ENCODE measurements at regions not wholly inside any gene's neighbourhood (a gene's known extent, or its start where the extent isn't known, plus 50 kb on each side); places are given as distances from the start of the nearest gene placed in this dataset.
"Not testable (repeated sequence)": the region's sequence is repeated elsewhere in the genome, so short reads cannot be mapped to it uniquely, and the experiment has no call there.

GRCh38 chr6:19892260-19892659, 55.1 kb downstream of the ID4 start:
- H3K4me1 ChIP-seq: no peaks in the 10 kb centered on the region
- TF ChIP-seq POLR2AphosphoS5 (IDR thresholded peaks at IDR 0.05) (peak in 1 of 2 donors; percentile 17), POLR2A (IDR thresholded peaks at IDR 0.05; ENCODE audit: low read depth) (no peak)
- WGBS: 69% methylated on average over 9 of the region's 9 CpGs
- H3K4me3 ChIP-seq: no peak overlapping the region
- intact Hi-C loops (cut with DNase I): no loop called here
- no peak for DNase-seq (ENCODE audit: extremely low spot score)
- no peaks in the 10 kb centered on the region for H3K27me3 ChIP-seq
- no peaks in the 10 kb centered on the region for H3K9me3 ChIP-seq
- H3K27ac ChIP-seq (replicated peaks in 1 of 4): no peak overlapping the region
- no peaks in the 10 kb centered on the region for H3K36me3 ChIP-seq

GRCh38 chr6:19895866-19896692, 58.9 kb downstream of the ID4 start:
- 89% methylated on average over 9 of the region's 9 CpGs for WGBS
- Histone ChIP-seq H3K27ac (replicated peaks in 1 of 4) (no peak overlapping the region), H3K4me1 (no peaks in the 10 kb centered on the region), H3K27me3 (no peaks in the 10 kb centered on the region), H3K9me3 (no peaks in the 10 kb centered on the region), H3K4me3 (no peak overlapping the region), H3K36me3 (no peaks in the 10 kb centered on the region)
- intact Hi-C loops (cut with DNase I): no loop called here
- TF ChIP-seq POLR2A (IDR thresholded peaks at IDR 0.05; ENCODE audit: low read depth) (no peak), EP300 (IDR thresholded peaks at IDR 0.05) (no peak), POLR2AphosphoS5 (IDR thresholded peaks at IDR 0.05) (no peak)
- TF ChIP-seq, protein P1, sequence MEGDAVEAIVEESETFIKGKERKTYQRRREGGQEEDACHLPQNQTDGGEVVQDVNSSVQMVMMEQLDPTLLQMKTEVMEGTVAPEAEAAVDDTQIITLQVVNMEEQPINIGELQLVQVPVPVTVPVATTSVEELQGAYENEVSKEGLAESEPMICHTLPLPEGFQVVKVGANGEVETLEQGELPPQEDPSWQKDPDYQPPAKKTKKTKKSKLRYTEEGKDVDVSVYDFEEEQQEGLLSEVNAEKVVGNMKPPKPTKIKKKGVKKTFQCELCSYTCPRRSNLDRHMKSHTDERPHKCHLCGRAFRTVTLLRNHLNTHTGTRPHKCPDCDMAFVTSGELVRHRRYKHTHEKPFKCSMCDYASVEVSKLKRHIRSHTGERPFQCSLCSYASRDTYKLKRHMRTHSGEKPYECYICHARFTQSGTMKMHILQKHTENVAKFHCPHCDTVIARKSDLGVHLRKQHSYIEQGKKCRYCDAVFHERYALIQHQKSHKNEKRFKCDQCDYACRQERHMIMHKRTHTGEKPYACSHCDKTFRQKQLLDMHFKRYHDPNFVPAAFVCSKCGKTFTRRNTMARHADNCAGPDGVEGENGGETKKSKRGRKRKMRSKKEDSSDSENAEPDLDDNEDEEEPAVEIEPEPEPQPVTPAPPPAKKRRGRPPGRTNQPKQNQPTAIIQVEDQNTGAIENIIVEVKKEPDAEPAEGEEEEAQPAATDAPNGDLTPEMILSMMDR (IDR thresholded peaks at IDR 0.05): no peak
- DNase-seq (ENCODE audit: extremely low spot score): no peak

GRCh38 chr6:19896693-19897010, 59.5 kb downstream of the ID4 start:
- no peak overlapping the region for H3K27ac ChIP-seq (replicated peaks in 1 of 4)
- no peaks in the 10 kb centered on the region for H3K9me3 ChIP-seq
- TF ChIP-seq, protein P1 (IDR thresholded peaks at IDR 0.05): no peak
- TF ChIP-seq POLR2AphosphoS5 (IDR thresholded peaks at IDR 0.05) (no peak), POLR2A (IDR thresholded peaks at IDR 0.05; ENCODE audit: low read depth) (no peak), EP300 (IDR thresholded peaks at IDR 0.05) (no peak)
- no peaks in the 10 kb centered on the region for H3K36me3 ChIP-seq
- H3K27me3 ChIP-seq: no peaks in the 10 kb centered on the region
- no peak for DNase-seq (ENCODE audit: extremely low spot score)
- no peaks in the 10 kb centered on the region for H3K4me1 ChIP-seq
- WGBS: 78% methylated on average over 2 of the region's 2 CpGs
- intact Hi-C loops (cut with DNase I): no loop called here
- H3K4me3 ChIP-seq: no peak overlapping the region

DNA sequence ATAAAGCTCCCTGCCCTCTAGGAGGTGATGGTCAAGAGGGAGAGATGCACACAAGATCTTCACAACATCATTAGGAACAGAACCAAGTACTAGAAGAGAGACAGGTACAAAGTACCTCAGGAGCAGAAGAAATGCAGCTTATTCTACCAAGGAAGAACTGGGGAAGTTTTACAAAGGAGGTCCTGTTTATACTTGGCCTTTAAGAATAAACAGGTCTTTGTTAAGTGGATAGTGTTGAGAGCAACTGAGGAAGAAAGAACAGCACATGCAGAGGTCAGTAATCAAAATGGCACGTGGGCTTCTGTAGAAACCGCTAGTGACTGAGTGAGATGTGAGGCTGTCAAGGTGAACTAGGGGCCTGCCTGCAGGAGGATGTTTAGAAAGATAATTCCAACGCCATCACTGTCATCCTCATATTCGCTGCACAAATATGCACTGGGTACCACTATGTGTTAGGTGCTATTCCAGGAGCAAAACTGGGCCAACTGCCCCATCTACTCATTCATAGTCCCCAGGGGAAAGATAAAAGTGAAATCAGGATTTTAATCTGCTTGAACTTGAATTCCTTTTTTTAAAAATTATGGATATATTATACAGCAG, 61.1 kb downstream of the ID4 start:
- H3K27me3 ChIP-seq: no peaks in the 10 kb centered on the region
- H3K36me3 ChIP-seq: no peaks in the 10 kb centered on the region
- whole genome bisulfite sequencing: 56% methylated on average over 4 of the region's 4 CpGs
- intact Hi-C loops (cut with DNase I): no loop called here
- TF ChIP-seq POLR2AphosphoS5 (IDR thresholded peaks at IDR 0.05) (no peak), POLR2A (IDR thresholded peaks at IDR 0.05; ENCODE audit: low read depth) (no peak), EP300 (IDR thresholded peaks at IDR 0.05) (no peak)
- TF ChIP-seq, protein P1 (IDR thresholded peaks at IDR 0.05): no peak
- DNase-seq (ENCODE audit: extremely low spot score): no peak
- no peak overlapping the region for H3K27ac ChIP-seq (replicated peaks in 1 of 4)
- no peaks in the 10 kb centered on the region for H3K4me1 ChIP-seq
- no peak overlapping the region for H3K4me3 ChIP-seq
- H3K9me3 ChIP-seq: no peaks in the 10 kb centered on the region

- H3K27me3 ChIP-seq: no peaks in the 10 kb centered on the region
- TF ChIP-seq, protein P1 (IDR thresholded peaks at IDR 0.05): no peak
- no peak for TF ChIP-seq EP300 (IDR thresholded peaks at IDR 0.05)
- no peak for TF ChIP-seq POLR2A (IDR thresholded peaks at IDR 0.05; ENCODE audit: low read depth)
- no peak for TF ChIP-seq POLR2AphosphoS5 (IDR thresholded peaks at IDR 0.05)
- 89% methylated on average over 4 of the region's 4 CpGs for WGBS
- no peaks in the 10 kb centered on the region for H3K9me3 ChIP-seq
- no peak for DNase-seq (ENCODE audit: extremely low spot score)
- no peaks in the 10 kb centered on the region for H3K4me1 ChIP-seq
- H3K4me3 ChIP-seq: no peak overlapping the region
- no peak overlapping the region for H3K27ac ChIP-seq (replicated peaks in 1 of 4)
- intact Hi-C loops (cut with DNase I): no loop called here
- H3K36me3 ChIP-seq: no peaks in the 10 kb centered on the region
Observed at GRCh38 chr6:19902201-19902600, 65.0 kb downstream of the ID4 start.

GRCh38 chr6:19904408-19904807, 67.2 kb downstream of the ID4 start:
- H3K4me3 ChIP-seq; H3K4me1 ChIP-seq; H3K27me3 ChIP-seq; H3K9me3 ChIP-seq; intact Hi-C loops (cut with DNase I); DNase-seq (ENCODE audit: extremely low spot score); H3K27ac ChIP-seq (replicated peaks in 1 of 4); H3K36me3 ChIP-seq: not testable (repeated sequence)
- 79% methylated on average over 6 of the region's 6 CpGs for WGBS

Measured in esophagus muscularis mucosa (tissue), 4 donors.